GM23338 (cell line): ENCODE measurements at regions not wholly inside any gene's neighbourhood (a gene's known extent, or its start where the extent isn't known, plus 50 kb on each side); places are given as distances from the start of the nearest gene placed in this dataset.

Experiments used
- ATAC-seq: fragments of 200-7000 bp; cut with Tn5 transposase; 3 replicates; pipeline ENCODE4 v1.9.1; 2020
- DNase-seq: peaks from one replicate; pipeline ENCODE4 v3.0.0-alpha.2; 2015; ENCODE audit warnings: low spot score
- H2AFZ ChIP-seq: fragments of 200-600 bp; sonication (generic); 2 replicates; pipeline ENCODE4 v1.8.0; 2016; ENCODE audit warnings: antibody characterized with exemption, mild to moderate bottlenecking, moderate library complexity
- H3F3A ChIP-seq: fragments of 200-600 bp; sonication (generic); replicated peaks from 2 replicates; pipeline ENCODE4 v1.8.0; 2017; ENCODE audit warnings: antibody characterized with exemption, mixed run types, low read depth
- H3K27ac ChIP-seq: fragments of 200-600 bp; sonication (generic); 2 replicates; pipeline ENCODE4 v1.6.1; 2016; ENCODE audit warnings: low read depth
- H3K27me3 ChIP-seq: fragments of 200-600 bp; sonication (generic); 2 replicates; pipeline ENCODE4 v1.8.0; 2016; ENCODE audit warnings: mild to moderate bottlenecking, mixed run types, moderate library complexity; ENCODE audit not compliant: insufficient read depth
- H3K36me3 ChIP-seq: fragments of 200-600 bp; sonication (generic); 2 replicates; pipeline ENCODE4 v1.8.0; 2016; ENCODE audit warnings: mild to moderate bottlenecking; ENCODE audit not compliant: insufficient read depth
- H3K4me1 ChIP-seq: fragments of 200-600 bp; sonication (generic); 2 replicates; pipeline ENCODE4 v1.8.0; 2016; ENCODE audit warnings: mild to moderate bottlenecking, moderate library complexity; ENCODE audit not compliant: insufficient read depth
- H3K4me2 ChIP-seq: fragments of 200-600 bp; sonication (generic); 2 replicates; pipeline ENCODE4 v1.7.1; 2017; ENCODE audit warnings: mixed run types
- H3K4me3 ChIP-seq: fragments of 200-600 bp; sonication (generic); 2 replicates; pipeline ENCODE4 v1.6.1; 2016; ENCODE audit warnings: mixed run types
- H3K79me2 ChIP-seq: fragments of 200-600 bp; sonication (generic); replicated peaks from 2 replicates; pipeline ENCODE4 v1.8.0; 2017; ENCODE audit warnings: mild to moderate bottlenecking; ENCODE audit not compliant: insufficient read depth
- H3K9me2 ChIP-seq: fragments of 200-600 bp; sonication (generic); 2 replicates; pipeline ENCODE4 v1.8.0; 2017; ENCODE audit not compliant: insufficient read depth
- H4K20me1 ChIP-seq: fragments of 200-600 bp; sonication (generic); replicated peaks from 2 replicates; pipeline ENCODE4 v1.8.0; 2017; ENCODE audit warnings: mild to moderate bottlenecking; ENCODE audit not compliant: insufficient read depth
- H3K27ac Mint-ChIP-seq: 2 replicates; pipeline ENCODE4 v1.8.0; 2020; ENCODE audit warnings: inconsistent platforms, mild to moderate bottlenecking, moderate library complexity, mixed read lengths
- H3K27me3 Mint-ChIP-seq: 3 replicates; pipeline ENCODE4 v1.8.0; 2022; ENCODE audit warnings: low read depth, mild to moderate bottlenecking, moderate library complexity, mixed read lengths, inconsistent platforms; ENCODE audit not compliant: insufficient read depth, poor library complexity
- H3K36me3 Mint-ChIP-seq: 3 replicates; pipeline ENCODE4 v1.8.0; 2021; ENCODE audit warnings: low read depth, mild to moderate bottlenecking, inconsistent platforms, moderate library complexity, mixed read lengths
- H3K4me1 Mint-ChIP-seq: 3 replicates; pipeline ENCODE4 v1.8.0; 2020; ENCODE audit warnings: mild to moderate bottlenecking, inconsistent platforms, mixed read lengths
- H3K4me3 Mint-ChIP-seq: 3 replicates; pipeline ENCODE4 v1.8.0; 2021; ENCODE audit warnings: moderate library complexity, mild to moderate bottlenecking, inconsistent platforms, mixed read lengths
- H3K9me3 Mint-ChIP-seq: 3 replicates; pipeline ENCODE4 v1.8.0; 2020; ENCODE audit warnings: moderate library complexity, mild to moderate bottlenecking, inconsistent platforms, mixed read lengths
- JUNB ChIP-seq: IDR thresholded peaks from one replicate; pipeline ENCODE4 v1.6.1; 2016; ENCODE audit warnings: antibody characterized with exemption; ENCODE audit not compliant: unreplicated experiment
- NANOG ChIP-seq: IDR thresholded peaks from 2 replicates; pipeline ENCODE4 v1.6.1; 2016; ENCODE audit warnings: antibody characterized with exemption, borderline replicate concordance
- POLR2AphosphoS5 ChIP-seq: IDR thresholded peaks from 2 replicates; pipeline ENCODE4 v1.6.1; 2016; ENCODE audit warnings: antibody characterized with exemption, low read depth
- STAT1 ChIP-seq: IDR thresholded peaks from one replicate; pipeline ENCODE4 v1.6.1; 2016; ENCODE audit warnings: antibody characterized with exemption; ENCODE audit not compliant: unreplicated experiment
- ZNF114 ChIP-seq: fragments of 250-450 bp; sonication (Bioruptor Pico); IDR thresholded peaks from 2 replicates; pipeline ENCODE4 v1.5.0; 2020; ENCODE audit warnings: mild to moderate bottlenecking, moderate library complexity
- TF ChIP-seq, protein P1 (sequence below): fragments of 250-450 bp; sonication (Bioruptor Pico); IDR thresholded peaks from 2 replicates; pipeline ENCODE4 v1.5.0; 2020; ENCODE audit warnings: mild to moderate bottlenecking, moderate library complexity
- TF ChIP-seq, protein P2 (sequence below), 2 experiments: fragments of 200-600 bp in 1 of 2; sonication (generic) in 1 of 2; conservative IDR thresholded peaks; 2 replicates each; pipeline versions ENCODE4 v1.5.1 to v1.6.1; 2016 to 2017; ENCODE audit warnings: antibody characterized with exemption in 2 of 2, low read depth in 2 of 2, mild to moderate bottlenecking in 2 of 2, moderate library complexity in 1 of 2

- TF ChIP-seq, protein P1, sequence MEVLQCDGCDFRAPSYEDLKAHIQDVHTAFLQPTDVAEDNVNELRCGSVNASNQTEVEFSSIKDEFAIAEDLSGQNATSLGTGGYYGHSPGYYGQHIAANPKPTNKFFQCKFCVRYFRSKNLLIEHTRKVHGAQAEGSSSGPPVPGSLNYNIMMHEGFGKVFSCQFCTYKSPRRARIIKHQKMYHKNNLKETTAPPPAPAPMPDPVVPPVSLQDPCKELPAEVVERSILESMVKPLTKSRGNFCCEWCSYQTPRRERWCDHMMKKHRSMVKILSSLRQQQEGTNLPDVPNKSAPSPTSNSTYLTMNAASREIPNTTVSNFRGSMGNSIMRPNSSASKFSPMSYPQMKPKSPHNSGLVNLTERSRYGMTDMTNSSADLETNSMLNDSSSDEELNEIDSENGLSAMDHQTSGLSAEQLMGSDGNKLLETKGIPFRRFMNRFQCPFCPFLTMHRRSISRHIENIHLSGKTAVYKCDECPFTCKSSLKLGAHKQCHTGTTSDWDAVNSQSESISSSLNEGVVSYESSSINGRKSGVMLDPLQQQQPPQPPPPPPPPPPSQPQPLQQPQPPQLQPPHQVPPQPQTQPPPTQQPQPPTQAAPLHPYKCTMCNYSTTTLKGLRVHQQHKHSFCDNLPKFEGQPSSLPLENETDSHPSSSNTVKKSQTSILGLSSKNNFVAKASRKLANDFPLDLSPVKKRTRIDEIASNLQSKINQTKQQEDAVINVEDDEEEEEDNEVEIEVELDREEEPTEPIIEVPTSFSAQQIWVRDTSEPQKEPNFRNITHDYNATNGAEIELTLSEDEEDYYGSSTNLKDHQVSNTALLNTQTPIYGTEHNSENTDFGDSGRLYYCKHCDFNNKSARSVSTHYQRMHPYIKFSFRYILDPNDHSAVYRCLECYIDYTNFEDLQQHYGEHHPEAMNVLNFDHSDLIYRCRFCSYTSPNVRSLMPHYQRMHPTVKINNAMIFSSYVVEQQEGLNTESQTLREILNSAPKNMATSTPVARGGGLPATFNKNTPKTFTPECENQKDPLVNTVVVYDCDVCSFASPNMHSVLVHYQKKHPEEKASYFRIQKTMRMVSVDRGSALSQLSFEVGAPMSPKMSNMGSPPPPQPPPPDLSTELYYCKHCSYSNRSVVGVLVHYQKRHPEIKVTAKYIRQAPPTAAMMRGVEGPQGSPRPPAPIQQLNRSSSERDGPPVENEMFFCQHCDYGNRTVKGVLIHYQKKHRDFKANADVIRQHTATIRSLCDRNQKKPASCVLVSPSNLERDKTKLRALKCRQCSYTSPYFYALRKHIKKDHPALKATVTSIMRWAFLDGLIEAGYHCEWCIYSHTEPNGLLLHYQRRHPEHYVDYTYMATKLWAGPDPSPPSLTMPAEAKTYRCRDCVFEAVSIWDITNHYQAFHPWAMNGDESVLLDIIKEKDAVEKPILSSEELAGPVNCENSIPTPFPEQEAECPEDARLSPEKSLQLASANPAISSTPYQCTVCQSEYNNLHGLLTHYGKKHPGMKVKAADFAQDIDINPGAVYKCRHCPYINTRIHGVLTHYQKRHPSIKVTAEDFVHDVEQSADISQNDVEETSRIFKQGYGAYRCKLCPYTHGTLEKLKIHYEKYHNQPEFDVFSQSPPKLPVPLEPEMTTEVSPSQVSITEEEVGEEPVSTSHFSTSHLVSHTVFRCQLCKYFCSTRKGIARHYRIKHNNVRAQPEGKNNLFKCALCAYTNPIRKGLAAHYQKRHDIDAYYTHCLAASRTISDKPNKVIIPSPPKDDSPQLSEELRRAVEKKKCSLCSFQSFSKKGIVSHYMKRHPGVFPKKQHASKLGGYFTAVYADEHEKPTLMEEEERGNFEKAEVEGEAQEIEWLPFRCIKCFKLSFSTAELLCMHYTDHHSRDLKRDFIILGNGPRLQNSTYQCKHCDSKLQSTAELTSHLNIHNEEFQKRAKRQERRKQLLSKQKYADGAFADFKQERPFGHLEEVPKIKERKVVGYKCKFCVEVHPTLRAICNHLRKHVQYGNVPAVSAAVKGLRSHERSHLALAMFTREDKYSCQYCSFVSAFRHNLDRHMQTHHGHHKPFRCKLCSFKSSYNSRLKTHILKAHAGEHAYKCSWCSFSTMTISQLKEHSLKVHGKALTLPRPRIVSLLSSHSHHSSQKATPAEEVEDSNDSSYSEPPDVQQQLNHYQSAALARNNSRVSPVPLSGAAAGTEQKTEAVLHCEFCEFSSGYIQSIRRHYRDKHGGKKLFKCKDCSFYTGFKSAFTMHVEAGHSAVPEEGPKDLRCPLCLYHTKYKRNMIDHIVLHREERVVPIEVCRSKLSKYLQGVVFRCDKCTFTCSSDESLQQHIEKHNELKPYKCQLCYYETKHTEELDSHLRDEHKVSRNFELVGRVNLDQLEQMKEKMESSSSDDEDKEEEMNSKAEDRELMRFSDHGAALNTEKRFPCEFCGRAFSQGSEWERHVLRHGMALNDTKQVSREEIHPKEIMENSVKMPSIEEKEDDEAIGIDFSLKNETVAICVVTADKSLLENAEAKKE (CRISPR knock-in tag) = no peak
These were observed 349.3 kb upstream of the SEMA3D start (continued) for GRCh38 chr7:85535974-85536729.

- Histone ChIP-seq H3K79me2 (no peaks in the 10 kb centered on the region), H3F3A (no peaks in the 10 kb centered on the region), H3K9me2 (no peaks in the 10 kb centered on the region), H3K27me3 (no peaks in the 10 kb centered on the region), H3K36me3 (no peaks in the 10 kb centered on the region), H3K27ac (no peak overlapping the region), H4K20me1 (no peaks in the 10 kb centered on the region), H3K4me2 (no peak overlapping the region), H3K4me1 (no peaks in the 10 kb centered on the region), H2AFZ (no peak overlapping the region), H3K4me3 (no peak overlapping the region)
- Mint-ChIP-seq H3K4me3 (no peak overlapping the region), H3K27me3 (no peaks in the 10 kb centered on the region), H3K4me1 (no peaks in the 10 kb centered on the region), H3K27ac (no peak overlapping the region), H3K36me3 (no peaks in the 10 kb centered on the region), H3K9me3 (no peaks in the 10 kb centered on the region)
- TF ChIP-seq STAT1 (no peak), POLR2AphosphoS5 (no peak), NANOG (no peak)
- no peak for ATAC-seq
- no peak for DNase-seq
These were observed 343.0 kb upstream of the SEMA3D start for GRCh38 chr7:85529831-85530230.

- H3K27me3 ChIP-seq = no peaks in the 10 kb centered on the region
- H3K79me2 ChIP-seq = no peaks in the 10 kb centered on the region
- Mint-ChIP-seq H3K36me3 (no peaks in the 10 kb centered on the region), H3K4me3 (no peak overlapping the region), H3K4me1 (no peaks in the 10 kb centered on the region), H3K9me3 (no peaks in the 10 kb centered on the region), H3K27me3 (no peaks in the 10 kb centered on the region), H3K27ac (no peak overlapping the region)
- no peaks in the 10 kb centered on the region for H3K36me3 ChIP-seq
- H3K9me2 ChIP-seq = no peaks in the 10 kb centered on the region
- no peaks in the 10 kb centered on the region for H3K4me1 ChIP-seq
- H3F3A ChIP-seq = no peaks in the 10 kb centered on the region
- no peak overlapping the region for H3K4me2 ChIP-seq
- H3K4me3 ChIP-seq = no peak overlapping the region
- H4K20me1 ChIP-seq = no peaks in the 10 kb centered on the region
- ATAC-seq (no peak), DNase-seq (peak; percentile 9)
- no peak overlapping the region for H2AFZ ChIP-seq
- no peak overlapping the region for H3K27ac ChIP-seq
- no peak for TF ChIP-seq JUNB
- TF ChIP-seq, protein P2, sequence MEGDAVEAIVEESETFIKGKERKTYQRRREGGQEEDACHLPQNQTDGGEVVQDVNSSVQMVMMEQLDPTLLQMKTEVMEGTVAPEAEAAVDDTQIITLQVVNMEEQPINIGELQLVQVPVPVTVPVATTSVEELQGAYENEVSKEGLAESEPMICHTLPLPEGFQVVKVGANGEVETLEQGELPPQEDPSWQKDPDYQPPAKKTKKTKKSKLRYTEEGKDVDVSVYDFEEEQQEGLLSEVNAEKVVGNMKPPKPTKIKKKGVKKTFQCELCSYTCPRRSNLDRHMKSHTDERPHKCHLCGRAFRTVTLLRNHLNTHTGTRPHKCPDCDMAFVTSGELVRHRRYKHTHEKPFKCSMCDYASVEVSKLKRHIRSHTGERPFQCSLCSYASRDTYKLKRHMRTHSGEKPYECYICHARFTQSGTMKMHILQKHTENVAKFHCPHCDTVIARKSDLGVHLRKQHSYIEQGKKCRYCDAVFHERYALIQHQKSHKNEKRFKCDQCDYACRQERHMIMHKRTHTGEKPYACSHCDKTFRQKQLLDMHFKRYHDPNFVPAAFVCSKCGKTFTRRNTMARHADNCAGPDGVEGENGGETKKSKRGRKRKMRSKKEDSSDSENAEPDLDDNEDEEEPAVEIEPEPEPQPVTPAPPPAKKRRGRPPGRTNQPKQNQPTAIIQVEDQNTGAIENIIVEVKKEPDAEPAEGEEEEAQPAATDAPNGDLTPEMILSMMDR (conservative IDR thresholded peaks at IDR 0.05; ENCODE audit: low read depth in 2 of 2) = no peak
- no peak for TF ChIP-seq ZNF114 (CRISPR knock-in tag)
These were observed 342.3 kb upstream of the SEMA3D start for GRCh38 chr7:85529201-85529600.
